Endothelial cell (in vitro differentiated cells): ENCODE measurements at regions not wholly inside any gene's neighbourhood (a gene's known extent, or its start where the extent isn't known, plus 50 kb on each side); places are given as distances from the start of the nearest gene placed in this dataset.

Experiments
- DNase-seq: peaks from one replicate; pipeline ENCODE4 v3.0.0; 2021; ENCODE audit warnings: low spot score
- H3K27ac Mint-ChIP-seq: one replicate; pipeline ENCODE4 v1.8.0; 2021; ENCODE audit warnings: mixed read lengths, inconsistent platforms; ENCODE audit not compliant: unreplicated experiment
- H3K27me3 Mint-ChIP-seq: one replicate; pipeline ENCODE4 v1.8.0; 2021; ENCODE audit warnings: mild to moderate bottlenecking, moderate library complexity, mixed read lengths, inconsistent platforms; ENCODE audit not compliant: unreplicated experiment
- H3K36me3 Mint-ChIP-seq: one replicate; pipeline ENCODE4 v1.8.0; 2021; ENCODE audit warnings: mild to moderate bottlenecking, low read depth, mixed read lengths, inconsistent platforms; ENCODE audit not compliant: unreplicated experiment
- H3K4me1 Mint-ChIP-seq: one replicate; pipeline ENCODE4 v1.8.0; 2021; ENCODE audit warnings: mild to moderate bottlenecking, mixed read lengths, inconsistent platforms; ENCODE audit not compliant: unreplicated experiment
- H3K4me3 Mint-ChIP-seq: one replicate; pipeline ENCODE4 v1.8.0; 2021; ENCODE audit warnings: mild to moderate bottlenecking, mixed read lengths, inconsistent platforms; ENCODE audit not compliant: unreplicated experiment
- H3K9me3 Mint-ChIP-seq: one replicate; pipeline ENCODE4 v1.8.0; 2021; ENCODE audit warnings: mixed read lengths, inconsistent platforms; ENCODE audit not compliant: unreplicated experiment
- TF ChIP-seq, protein P1 (sequence below): fragments of 200-600 bp; sonication (generic); IDR thresholded peaks from one replicate; pipeline ENCODE4 v1.5.0; 2021; ENCODE audit warnings: antibody characterized with exemption; ENCODE audit not compliant: unreplicated experiment

DNA sequence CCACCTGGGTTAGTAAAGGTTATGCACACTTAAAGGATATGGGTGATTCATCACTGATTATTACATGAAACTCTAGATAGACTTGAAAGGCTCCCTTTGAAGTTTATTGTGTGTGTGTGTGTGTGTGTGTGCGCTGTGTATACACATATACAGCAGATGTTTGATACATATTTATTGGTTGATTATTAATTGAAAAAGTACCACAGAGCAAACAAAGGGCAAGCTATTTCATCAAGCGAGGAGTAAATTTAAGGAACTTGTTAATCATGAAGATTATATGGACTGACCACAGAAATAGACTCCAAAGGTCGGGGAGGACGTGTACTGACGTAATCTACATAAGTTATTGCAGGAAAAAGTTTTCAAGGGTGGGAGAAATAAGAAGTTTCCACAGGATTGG lies 617.4 kb upstream of the POU3F3 start:
- TF ChIP-seq, protein P1, sequence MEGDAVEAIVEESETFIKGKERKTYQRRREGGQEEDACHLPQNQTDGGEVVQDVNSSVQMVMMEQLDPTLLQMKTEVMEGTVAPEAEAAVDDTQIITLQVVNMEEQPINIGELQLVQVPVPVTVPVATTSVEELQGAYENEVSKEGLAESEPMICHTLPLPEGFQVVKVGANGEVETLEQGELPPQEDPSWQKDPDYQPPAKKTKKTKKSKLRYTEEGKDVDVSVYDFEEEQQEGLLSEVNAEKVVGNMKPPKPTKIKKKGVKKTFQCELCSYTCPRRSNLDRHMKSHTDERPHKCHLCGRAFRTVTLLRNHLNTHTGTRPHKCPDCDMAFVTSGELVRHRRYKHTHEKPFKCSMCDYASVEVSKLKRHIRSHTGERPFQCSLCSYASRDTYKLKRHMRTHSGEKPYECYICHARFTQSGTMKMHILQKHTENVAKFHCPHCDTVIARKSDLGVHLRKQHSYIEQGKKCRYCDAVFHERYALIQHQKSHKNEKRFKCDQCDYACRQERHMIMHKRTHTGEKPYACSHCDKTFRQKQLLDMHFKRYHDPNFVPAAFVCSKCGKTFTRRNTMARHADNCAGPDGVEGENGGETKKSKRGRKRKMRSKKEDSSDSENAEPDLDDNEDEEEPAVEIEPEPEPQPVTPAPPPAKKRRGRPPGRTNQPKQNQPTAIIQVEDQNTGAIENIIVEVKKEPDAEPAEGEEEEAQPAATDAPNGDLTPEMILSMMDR = no peak
- DNase-seq = no peak
- Mint-ChIP-seq H3K36me3 (no peaks in the 10 kb centered on the region), H3K9me3 (no peaks in the 10 kb centered on the region), H3K27ac (no peak overlapping the region), H3K4me3 (no peak overlapping the region), H3K4me1 (no peaks in the 10 kb centered on the region), H3K27me3 (no peaks in the 10 kb centered on the region)

DNA sequence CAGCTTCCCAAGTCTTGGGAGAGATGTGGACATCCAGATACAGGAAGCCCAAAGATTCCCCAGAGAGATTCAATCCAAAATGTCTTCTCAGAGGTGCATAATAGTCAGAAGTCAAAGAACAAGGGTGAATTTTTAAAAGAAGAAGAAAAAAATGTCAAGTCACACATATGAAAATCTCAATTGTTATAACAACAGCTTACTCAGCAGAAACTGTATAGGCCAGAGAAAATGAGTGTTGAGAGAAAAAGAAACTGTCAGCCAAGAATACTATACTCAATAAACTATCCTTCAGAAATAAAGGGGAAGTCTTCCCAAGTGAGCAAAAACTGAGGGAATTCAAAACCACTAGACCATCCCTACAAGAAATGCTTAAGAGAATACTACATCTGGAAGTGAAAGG lies 612.9 kb upstream of the POU3F3 start:
- Mint-ChIP-seq H3K4me3 (no peak overlapping the region), H3K27ac (no peak overlapping the region), H3K4me1 (no peaks in the 10 kb centered on the region), H3K9me3 (no peaks in the 10 kb centered on the region), H3K36me3 (no peaks in the 10 kb centered on the region), H3K27me3 (no peaks in the 10 kb centered on the region)
- TF ChIP-seq, protein P1 = no peak
- no peak for DNase-seq

DNA sequence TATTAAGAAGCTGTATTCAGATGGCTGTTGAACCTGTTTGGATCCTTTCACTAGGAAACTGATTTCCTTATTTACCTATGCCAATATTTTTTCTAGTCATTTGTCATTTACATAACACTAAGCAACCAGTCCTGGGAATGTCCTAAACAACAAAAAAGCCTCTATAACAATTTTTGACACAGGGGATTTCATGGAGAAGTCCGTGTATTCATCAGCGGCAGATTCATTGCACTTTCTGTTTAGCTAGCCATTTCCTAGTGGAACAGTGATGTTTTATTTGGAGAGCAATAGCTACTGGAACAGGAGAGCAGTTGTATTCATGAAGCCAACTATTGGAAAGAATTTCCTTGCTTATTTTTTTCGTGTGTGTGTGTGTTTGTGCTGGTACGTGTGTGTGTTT lies 604.3 kb upstream of the POU3F3 start:
- H3K4me3 Mint-ChIP-seq = no peak overlapping the region
- no peaks in the 10 kb centered on the region for H3K36me3 Mint-ChIP-seq
- no peaks in the 10 kb centered on the region for H3K27me3 Mint-ChIP-seq
- no peaks in the 10 kb centered on the region for H3K4me1 Mint-ChIP-seq
- H3K27ac Mint-ChIP-seq = no peak overlapping the region
- H3K9me3 Mint-ChIP-seq = no peaks in the 10 kb centered on the region
- TF ChIP-seq, protein P1 = no peak
- DNase-seq = no peak

DNA sequence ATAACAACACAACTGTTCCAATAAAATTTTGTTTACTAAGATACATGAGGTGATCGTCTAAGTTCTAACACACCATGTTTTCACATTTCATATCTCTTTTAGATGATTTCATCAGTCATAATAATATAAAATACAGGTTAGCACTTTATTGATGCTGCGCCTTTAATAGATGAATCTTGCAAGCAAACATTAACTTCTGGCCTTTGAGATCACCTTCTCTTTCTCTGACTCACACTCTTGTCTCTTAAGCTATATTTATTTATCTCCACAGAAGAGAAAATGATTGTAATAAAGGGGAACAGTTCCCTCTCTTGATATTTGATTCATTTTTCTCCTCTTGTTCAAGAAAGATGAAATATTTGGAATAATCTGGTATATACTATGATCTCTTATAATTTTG lies 603.3 kb upstream of the POU3F3 start:
- DNase-seq = no peak
- no peaks in the 10 kb centered on the region for H3K9me3 Mint-ChIP-seq
- no peaks in the 10 kb centered on the region for H3K27me3 Mint-ChIP-seq
- H3K27ac Mint-ChIP-seq = no peak overlapping the region
- no peaks in the 10 kb centered on the region for H3K4me1 Mint-ChIP-seq
- TF ChIP-seq, protein P1 = no peak
- H3K36me3 Mint-ChIP-seq = no peaks in the 10 kb centered on the region
- H3K4me3 Mint-ChIP-seq = no peak overlapping the region

DNA sequence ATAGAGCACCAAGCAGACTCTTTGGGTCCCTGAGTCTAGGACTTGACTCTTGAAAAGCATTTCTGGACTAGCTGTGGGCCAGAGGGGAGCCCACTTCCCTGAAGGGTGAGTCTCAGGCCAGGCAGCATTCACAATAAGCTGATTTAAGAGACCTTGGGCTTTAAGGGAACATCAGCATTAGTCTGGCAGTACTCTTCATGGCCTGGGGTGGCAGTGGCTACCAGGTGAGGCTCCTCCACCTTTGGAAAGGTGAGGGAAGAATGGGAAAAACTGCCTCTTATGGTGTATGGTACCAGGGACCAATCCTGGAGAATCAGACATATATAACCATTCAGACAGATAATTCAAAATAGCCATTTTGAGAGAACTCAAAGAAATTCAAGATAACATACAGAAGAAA lies 599.9 kb upstream of the POU3F3 start:
- no peaks in the 10 kb centered on the region for H3K9me3 Mint-ChIP-seq
- no peak overlapping the region for H3K4me3 Mint-ChIP-seq
- TF ChIP-seq, protein P1 = no peak
- no peaks in the 10 kb centered on the region for H3K27me3 Mint-ChIP-seq
- no peak overlapping the region for H3K27ac Mint-ChIP-seq
- DNase-seq = no peak
- H3K4me1 Mint-ChIP-seq = no peaks in the 10 kb centered on the region
- no peaks in the 10 kb centered on the region for H3K36me3 Mint-ChIP-seq
